ENCODE measurements at regions not wholly inside any gene's neighbourhood (a gene's known extent, or its start where the extent isn't known, plus 50 kb on each side); places are given as distances from the start of the nearest gene placed in this dataset.
"Not testable (repeated sequence)": the region's sequence is repeated elsewhere in the genome, so short reads cannot be mapped to it uniquely, and the experiment has no call there.

DNA sequence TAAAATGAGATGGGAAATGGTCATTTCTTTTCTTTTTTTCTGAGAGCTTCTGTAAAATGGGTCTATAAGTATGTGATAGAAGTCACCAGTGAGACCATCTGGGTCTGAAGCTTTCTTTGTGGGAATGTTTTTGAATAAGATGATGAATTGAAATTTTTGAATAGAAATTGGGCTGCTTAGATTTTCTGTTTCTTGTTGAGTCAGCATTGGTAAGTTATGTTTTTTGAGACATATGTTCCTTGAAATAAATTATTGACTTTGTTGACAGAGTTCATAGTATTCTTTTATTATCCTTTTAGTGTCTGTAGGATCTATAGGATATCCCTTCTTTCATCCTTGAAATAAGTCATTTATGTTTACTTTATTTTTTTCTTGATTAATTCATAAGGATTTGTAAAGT lies 208.1 kb downstream of the OPA1 start:
- no peak for DNase-seq (ENCODE audit: low spot score)

DNA sequence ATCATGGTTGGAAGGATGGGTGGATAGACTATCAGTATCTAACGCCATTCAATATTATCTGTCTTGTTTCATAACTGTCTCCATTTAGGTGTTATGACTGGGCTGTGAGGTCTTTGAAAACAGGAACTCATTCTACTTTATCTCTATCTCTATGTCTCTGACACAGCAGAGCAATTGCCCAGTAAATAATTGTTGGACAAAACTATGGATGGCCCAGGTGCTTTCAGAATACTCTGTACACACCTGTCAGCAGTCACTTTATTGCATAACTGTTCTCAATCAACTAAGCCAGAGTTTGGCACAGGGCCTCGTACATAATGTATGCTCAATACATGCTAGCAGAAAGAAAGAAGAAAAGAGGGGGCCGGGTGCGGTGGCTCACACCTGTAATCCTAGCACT lies 210.3 kb downstream of the OPA1 start:
- no peak for DNase-seq (ENCODE audit: low spot score)

DNA sequence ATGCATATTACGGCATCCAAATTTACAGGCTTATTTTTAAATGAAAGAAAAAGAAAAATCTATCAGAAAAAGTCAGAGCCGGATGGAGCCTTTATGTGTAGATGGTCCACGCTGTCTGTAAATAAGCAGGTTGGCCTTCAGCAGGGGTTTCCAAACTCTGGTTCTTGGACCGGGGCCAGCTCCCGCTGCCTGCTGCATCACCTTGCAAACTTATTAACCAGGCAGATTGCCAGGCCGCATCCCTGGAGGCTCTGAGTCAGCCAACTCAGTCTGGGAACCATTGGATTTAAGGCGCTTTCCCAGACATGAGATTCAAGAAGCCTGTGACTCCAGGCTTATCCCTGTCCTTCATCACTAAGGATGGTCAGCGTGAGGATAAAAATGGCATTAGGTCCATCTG lies 212.4 kb downstream of the OPA1 start:
- DNase-seq (ENCODE audit: low spot score) = no peak

DNA sequence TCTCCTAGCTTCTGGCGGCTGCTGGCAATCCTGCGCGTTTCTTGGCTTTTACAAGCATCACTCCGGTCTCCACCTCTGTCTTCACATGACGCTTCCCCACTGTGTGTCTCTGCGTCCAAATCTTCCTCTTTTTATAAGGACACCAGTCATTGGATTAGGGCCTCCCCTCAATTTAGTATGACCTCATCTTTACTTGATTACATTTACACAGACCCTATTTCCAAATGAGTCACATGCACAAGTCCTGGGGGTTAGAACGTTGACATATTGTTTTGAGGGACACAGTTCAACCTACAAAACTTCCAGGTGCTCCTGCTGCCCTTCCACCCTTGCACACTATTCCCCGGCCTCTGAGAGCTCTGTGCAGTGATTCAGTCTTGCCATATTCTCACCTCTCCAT lies 215.3 kb downstream of the OPA1 start:
- no peak for DNase-seq (ENCODE audit: low spot score)

DNA sequence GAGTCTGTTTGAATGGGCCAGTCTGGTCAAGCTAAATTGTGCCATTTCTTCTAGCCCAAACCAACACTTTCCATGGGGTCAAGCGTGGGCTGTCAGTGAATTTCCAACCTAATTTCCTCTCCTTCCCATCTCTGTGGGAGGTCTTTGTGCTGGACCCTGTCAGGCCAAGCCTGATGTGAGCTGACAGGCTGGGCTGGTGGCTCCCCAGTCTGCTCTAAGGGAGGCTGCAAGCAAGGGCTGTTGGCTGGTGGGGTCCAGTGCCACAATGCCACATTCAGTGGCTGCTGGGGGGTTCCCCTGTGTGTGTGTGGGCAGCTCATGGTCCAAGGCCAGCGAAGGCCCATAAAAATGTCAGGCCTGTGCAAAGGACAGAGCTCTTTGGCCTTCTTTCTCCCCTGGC lies 216.1 kb downstream of the OPA1 start:
- DNase-seq (ENCODE audit: low spot score) = no peak

DNA sequence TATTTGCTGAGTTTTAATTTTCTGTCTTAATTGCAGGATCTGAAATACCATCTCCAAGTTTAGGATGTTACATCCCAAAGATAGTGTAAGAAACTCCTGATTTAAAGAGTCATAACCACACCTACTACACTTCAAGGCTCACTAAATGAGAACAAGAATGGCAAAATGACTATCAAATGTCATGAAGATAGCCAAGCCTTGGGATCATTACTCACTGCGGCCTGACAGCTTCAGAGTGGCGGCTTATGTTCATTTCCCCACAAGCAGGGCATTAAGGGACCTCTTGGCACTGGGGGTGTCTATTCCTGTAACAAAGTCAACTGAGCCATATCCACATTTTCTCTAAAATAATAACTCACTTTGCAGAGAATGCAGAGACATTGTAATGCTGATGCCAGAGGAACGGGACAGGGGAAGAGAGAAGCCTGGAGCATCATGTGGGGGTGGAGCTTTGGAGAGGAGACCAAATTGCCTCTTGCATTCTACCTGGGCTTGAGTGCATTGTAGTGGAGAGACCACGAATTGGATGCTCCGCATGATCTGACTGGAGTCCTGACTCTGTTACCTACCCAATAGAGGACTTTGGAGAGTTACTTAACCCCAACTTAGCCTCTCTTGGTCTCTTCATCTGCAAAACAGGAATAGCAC lies 219.2 kb downstream of the OPA1 start:
- no peak for DNase-seq (ENCODE audit: low spot score)

DNA sequence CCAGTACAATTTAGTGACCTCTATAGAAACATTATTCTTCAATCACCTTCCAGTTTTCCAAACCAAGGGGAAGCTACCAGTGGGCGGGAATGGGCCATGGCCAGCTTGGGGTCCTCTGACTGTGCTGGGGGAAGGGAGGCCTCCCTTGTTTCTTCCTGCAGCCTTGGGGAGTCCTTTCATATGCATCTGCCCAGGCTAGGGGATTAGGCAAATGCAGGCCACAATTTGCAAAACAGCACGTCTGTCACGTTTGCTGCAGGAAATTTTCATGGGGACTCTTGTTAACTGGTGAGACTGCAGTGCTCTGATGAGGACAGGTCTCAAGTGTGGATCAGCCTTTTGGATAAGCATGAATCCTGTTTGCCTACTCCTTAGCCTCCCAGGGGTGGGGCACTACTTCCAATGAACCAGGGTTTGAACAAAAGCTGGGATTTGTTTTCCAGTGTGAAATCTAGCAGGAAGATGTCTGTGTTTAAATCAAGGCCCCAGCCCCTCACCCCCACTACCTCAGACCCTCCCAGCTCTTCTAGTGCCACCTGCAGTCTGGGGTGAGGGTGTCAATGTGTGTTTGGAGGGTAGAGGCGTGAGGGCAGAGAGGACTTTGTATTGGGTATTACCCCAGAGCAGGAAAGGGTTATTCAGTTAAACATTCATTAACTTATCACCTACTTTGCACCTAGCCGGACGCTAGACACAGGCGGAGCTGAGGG lies 219.9 kb downstream of the OPA1 start:
- no peak for DNase-seq (ENCODE audit: low spot score)

DNA sequence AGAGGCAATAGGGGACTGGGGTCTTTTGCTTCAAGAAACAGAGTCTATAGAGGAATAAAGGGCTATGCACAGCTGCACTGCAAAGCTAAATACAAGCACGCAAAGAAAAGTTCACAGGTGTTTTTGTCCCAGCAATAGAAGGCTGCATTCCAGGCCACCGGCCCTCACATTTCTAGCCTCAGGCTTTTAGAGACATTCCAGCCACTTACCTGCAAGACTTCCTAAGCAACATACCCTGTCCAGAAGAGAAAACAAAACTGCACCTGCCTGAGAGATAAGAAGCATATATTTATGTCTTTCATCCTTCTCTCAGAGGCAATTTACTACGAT lies 220.5 kb downstream of the OPA1 start:
- no peak for DNase-seq (ENCODE audit: low spot score)

DNA sequence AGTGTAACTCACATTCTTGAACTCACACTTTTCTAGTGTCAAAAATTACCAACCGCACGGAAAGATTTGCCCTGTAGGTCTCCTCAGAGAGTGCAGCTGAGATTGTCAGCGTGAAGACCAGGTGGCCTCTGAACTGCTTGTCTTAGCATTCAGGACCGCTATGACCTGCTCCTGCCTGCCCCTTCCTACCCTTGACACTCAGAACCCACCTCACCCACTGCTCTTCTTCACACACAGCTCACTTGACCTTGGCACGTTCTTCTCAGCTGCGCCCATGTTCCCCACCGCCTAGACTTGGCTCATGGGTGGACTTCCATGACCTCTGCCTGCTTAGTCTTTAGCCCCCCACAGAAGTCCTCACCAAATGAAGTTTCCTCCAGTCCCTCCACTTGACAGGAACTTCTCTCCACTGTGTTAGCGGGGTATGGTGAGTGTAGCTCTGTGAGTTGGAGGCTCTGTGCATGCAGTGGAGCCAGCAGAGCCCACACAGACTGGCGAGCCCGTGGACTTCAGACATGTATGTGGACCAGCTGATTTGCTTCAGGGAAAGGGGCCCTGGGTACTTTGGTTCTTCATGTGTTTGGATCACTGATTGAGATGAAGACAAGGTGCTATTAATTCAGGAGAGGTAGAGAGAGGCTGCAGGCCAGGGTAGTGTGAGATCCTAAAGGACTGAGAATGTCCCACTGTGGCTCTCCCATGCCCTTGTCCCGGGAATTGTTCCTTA lies 221.3 kb downstream of the OPA1 start:
- DNase-seq (ENCODE audit: low spot score) = no peak

DNA sequence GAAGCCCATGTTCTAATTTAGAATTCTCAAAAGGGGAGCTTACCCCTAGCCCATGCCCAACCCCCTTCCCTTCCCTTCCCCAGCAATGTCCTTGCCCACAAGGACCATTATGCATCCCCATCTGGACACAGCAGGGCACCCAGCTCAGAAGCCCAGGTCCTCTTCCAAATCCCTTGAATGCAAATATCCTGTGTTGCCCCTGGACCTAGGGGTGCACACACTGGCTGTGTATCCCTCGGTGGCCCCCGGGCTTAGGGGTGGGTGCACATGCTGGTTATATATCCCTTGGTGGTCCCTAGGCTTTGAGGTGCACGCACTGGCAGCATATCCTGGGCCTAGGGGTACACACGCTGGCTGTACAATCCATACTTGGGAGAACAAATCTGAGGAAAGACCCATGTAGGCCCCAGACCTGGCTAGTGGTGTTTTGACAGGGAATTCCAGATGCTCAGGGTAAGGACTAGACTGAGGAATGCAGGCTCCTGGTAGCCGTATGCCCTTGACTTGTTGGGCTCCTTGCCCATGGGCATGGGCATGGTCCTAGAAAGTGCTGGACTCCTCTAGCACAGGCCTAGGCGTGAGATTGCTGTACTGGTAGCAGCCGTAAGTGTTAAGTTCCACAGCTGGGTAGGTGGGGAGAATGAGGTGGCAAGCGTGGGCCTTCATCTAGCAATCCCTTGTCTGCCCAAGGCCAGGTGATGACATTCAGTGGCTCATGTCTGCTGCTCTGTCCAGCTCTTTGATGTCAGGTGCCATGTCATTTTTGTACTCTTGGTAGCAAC lies 222.4 kb downstream of the OPA1 start:
- DNase-seq (ENCODE audit: low spot score) = no peak

DNA sequence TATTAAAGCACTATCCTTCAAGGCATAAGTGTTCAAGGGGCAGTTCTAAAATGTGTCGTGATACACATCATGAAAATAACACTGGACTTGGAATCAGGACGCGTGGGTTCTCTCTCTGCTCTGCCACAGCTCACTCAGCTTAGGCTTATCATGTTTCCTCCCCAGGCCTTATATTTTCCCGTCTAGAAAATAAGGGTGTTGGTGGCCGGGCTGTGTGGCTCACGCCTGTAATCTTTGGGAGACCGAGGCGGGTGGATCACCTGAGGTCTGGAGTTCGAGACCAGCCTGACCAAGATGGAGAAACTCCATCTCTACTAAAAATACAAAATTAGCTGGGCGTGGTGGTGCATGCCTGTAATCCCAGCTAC lies 223.0 kb downstream of the OPA1 start:
- no peak for DNase-seq (ENCODE audit: low spot score)

DNA sequence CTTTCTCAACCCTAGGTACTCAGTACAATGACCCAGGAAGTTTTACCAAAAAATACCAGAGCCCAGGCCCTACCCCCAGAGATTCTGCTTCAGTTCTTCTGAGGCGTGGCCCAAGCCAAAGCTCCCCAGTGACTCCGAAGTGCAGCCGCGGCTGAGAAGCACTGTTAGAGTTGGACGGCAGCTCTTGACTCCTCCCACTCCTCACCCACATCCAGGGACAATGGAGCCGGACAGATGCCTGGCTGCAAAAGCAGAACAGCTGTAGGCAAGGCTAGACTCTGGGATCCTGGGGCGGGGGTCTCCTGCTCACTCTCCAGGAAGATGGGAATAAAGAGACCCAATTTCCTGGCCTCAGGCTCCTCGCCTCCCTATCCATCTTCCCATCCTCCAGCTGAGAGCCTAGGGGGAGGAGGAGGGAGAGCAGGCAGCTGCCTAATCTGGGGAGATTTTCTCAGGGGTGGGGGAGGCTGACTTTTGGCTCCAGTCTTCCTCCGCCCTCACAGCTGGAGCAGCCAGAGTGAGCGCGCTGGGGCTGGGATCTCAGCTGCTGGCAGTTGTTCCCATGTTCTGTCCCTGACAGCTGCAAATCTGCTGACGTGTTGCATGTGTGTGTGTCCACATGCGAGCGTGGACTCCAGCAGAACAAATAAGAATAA lies 223.8 kb downstream of the OPA1 start:
- DNase-seq (ENCODE audit: low spot score) = peak; percentile 58

DNA sequence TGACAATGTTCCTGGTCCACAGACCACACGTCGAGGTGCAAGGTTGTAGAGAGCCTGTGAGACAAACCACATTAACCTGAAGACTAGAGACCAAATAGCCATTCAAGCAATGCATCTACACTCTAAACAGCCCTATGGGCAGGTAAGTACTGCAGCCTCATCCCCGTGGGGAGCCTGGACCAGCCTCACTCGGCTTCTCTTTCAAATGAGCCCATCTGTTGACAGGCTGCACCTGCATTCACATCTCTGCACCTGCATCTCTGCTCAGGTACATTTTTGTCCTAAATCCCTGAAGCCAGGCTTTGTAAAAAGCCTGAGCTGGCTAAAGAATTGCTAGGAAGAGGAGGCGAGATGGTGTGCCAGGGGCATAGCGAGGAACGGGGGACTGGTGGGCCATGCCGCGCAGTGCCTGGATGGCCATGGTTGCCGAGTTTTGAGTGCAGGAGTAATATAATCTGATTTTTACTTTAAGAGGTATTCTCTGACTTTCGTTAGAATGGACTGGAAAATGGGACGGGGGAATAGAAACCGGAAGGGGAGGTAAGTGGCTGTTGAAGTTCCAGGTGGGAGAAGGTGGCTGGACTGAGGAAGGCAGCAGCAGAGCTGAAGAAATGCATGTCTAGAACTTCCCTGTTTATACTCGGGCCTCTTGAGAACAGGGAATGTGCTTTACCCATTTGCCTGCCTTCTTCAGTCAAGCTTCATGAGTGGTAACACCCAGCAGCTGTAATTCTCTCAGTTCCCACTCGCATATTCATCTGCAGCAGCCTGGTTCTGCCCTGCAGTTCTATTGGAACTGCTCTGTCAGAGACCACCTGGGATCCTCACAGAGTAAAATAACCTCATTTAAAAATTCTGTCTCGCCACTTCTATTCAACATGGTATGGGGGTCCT lies 226.4 kb downstream of the OPA1 start:
- no peak for DNase-seq (ENCODE audit: low spot score)

DNA sequence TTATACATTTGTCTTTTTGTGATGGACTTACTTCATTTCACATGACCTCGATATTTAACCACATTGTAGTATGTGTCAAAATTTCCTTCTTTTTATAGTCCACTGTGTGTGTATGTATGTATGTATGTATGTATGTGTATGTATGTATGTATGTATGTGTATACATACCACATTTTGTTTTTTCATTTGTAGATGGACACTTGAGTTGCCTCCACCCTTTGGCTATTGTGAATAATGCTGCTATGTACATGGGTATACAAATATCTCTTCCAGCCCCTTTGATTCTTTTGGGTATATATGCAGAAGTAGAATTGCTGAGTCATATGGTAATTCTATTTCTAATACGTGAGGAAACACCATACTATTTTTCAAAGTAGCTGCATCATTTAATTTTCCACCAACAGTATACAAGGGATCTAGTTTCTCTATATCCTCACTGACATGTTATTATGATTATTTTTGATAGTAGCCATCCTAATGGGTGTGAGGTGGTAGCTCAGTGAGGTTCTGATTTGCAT lies 228.2 kb downstream of the OPA1 start:
- no peak for DNase-seq (ENCODE audit: low spot score)

DNA sequence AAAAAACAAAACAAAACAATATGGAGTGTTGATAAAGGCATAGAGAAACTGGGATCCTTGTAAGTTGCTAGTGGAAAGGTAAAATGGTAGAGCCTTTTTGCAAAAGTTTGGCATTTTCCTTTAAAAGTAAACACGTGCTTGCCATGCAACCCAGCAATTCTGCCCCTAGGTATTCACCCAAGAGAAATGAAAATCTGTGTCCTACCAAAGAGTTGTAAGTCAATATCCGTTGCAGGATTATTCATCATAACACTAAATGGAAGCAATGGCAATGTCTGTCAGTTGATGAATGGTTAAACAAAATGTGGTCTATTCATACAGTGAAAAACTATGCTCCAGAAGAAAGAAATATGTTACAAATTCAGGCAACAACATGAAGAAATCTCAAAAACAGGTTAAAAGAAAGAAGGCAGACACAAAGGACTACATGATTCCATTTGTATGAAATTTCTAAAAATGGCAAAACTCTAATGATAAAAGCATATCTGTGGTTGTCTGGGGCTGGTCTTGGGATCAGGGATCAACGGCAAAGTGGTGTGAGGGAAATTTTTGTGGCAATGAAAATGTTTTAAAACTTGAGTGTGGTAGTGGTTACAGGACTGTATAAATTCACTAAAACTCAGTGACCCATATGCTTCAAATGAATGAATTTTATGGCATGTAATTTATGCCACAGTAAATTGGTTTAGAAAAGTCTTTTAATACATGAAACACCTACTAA lies 229.6 kb downstream of the OPA1 start:
- no peak for DNase-seq (ENCODE audit: low spot score)

DNA sequence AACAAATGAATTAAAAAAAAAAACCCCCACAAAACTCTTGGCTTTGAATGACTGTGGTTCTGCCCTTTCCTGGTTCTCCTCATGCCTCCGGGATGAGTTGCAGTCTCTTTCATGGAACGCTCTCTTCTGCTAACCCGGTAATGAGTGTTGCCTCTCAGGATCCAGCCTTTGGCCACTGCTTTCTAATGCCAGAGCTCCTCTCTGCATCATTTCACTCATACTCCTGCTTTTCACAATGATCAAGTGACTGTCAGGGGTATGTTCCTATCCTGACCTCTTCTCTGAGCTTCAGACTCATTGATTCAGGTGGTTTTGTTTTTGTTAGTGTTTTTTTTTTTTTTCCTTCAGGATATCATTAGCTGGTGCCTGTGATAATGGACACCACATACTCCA lies 230.2 kb downstream of the OPA1 start:
- DNase-seq (ENCODE audit: low spot score) = not testable (repeated sequence)

DNA sequence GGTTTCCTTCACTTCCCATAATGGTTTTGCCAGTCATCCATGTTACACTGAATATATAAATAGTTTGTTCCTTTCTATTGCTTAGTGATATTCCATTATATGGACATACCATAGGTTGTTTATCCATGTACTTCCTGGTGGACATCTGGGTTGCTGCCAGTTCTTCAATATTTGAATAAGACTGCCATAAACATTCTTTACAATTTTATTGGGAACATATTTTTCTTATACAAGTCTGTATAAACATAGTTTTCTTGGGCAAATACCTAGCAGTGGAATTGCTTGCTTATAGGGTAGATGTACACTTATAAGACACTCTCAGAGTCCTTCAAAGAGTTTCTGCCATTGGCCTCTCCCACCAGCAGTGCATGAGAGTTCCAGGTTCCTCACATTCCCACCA lies 231.4 kb downstream of the OPA1 start:
- no peak for DNase-seq (ENCODE audit: low spot score)

DNA sequence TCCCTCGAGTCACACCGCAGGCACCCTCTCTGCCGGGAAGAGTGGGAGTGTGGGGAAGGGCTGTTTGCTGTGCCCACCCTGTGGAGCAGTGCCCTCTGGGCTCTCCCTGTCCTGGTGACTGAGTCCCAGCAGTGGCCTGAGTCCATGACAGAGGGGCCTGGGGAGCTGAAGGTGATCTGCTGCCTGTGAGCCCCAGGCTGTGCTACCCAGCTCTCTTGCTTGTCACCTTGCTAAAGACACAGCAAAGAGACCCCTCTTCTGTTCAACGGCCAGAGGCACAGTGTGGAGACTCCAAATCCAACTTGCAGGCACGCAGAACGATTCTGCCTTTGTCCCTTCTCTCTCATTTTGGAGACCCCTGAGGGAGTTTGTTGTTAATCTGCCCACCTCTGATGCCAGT lies 232.6 kb downstream of the OPA1 start:
- no peak for DNase-seq (ENCODE audit: low spot score)

DNA sequence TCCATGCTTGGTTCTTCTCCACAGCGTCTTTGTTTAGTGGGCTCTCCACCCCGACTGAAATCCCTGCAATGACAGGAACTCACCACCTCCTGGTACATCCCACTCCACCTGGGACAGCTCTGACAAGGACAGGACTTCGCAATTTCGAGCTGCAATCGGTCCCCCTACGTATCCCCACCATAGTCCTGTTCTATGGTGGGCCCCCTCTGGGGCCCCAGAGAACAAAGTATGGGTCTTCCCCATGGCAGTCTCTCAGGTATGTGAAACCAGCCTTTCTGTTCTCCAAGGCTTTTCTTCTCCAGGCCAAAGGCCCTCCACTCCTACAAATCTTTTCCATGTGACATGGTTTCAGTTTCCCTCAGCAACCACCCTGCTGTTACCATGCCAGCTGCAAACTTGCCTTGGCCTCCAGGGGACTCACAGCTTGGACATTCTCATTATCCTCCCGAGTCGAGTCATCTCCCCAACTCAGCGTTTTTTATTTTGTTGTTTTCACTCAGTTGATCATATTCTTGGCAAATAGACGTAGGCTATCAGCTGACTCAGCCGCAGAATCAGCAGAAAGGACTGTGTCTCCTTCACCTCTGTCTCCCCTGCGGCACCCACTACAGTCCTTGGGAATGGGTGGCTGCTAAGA lies 233.3 kb downstream of the OPA1 start:
- DNase-seq (ENCODE audit: low spot score) = peak; percentile 27
